Pons (tissue), 1 donor: ENCODE measurements at regions not wholly inside any gene's neighbourhood (a gene's known extent, or its start where the extent isn't known, plus 50 kb on each side); places are given as distances from the start of the nearest gene placed in this dataset.

ENCODE experiments used
- DNase-seq: peaks from one replicate; pipeline ENCODE4 v3.0.0-alpha.2; 2016; ENCODE audit warnings: low spot score

DNA sequence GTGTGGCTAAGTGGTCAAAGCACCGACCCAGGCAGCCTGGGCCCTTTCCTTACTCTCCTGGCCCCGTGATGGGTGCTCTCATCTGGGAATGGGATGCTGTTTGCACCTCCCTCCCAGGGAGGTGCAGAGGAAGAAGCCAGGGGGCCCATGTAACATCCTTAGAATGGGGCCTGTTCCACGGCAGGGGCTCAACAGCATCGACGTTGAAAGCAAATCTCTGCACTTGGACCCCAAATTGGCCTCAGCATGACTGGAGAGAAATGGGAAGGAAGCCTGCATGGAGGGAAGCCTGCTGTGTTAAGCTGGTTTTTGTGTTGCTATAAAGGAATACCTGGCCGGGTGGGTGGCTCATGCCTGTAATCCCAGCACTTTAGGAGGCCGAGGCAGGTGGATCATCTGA lies 1288.4 kb downstream of the TBC1D22A start:
- no peak for DNase-seq

DNA sequence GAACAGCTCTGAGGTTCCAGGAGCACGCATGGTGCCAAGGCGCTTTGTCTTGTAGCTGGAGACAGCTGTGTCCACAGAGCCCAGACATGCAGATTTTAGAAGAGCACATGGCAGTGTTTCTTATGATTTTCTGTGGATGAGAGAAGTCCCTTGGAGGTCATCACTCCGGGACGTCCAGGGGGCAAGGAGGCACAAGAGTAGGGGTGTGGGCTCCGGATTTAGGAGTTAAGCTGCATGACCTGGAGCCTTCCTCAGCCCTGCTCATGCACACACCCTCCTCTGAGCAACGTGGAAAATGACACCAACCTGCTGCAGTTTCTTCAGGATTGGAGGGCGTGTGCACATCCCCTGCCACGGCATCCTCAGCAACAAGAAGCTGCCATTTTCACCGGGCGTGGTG lies 1286.7 kb downstream of the TBC1D22A start:
- DNase-seq = no peak

GRCh38 chr22:48047722-48048500 lies 1285.5 kb downstream of the TBC1D22A start:
- no peak for DNase-seq

- no peak for DNase-seq
Measured at GRCh38 chr22:48045369-48045768, 1282.9 kb downstream of the TBC1D22A start.

DNA sequence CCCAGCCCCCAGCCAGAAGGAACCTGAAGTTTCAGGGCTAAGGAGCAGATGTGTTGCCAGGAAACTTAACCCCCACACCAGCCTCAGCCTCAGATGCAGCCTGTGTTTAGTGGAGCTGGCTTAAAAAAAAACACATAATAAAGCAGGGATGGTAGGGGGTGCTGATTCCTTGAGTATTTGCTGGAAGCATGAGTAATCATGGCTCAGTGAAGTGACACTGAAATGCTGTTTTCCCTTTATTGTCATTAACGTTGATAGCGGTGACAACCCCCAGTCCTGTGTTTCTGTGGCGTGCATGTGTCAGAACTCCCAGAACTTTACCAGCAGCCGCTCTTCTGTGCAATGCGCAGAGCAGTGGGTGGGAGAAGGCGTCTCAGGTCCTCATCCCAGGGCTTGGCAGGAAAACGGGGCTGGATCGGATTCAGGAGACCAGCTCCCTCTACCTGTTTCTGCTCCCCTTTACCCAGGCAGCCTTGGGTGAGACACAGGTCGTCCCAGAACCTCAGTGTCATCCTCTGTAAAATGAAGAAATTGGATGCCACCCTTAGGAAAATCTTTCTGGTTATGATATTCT lies 1282.1 kb downstream of the TBC1D22A start:
- no peak for DNase-seq

DNA sequence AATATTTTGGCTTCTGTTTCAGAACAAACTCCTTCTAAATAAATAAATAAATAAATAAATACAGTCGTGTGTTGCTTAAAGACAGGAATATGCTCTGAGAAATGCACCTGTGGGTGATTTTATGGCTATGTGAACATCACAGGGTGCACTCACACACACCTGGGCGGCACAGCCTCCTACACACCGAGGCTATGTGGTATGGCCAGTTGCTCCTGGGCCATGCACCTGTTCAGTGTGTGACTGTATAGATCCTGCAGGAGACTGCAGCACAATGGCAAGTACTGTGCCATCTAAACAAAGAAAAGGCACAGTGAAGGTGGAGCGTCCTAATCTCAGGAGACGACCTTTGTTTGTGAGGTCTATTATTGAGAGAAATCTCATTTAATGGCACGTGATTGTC lies 1281.1 kb downstream of the TBC1D22A start:
- DNase-seq = no peak

- DNase-seq = no peak
Measured at GRCh38 chr22:48042621-48043395, 1280.4 kb downstream of the TBC1D22A start.

- DNase-seq = no peak
Measured at GRCh38 chr22:48039326-48039725, 1276.9 kb downstream of the TBC1D22A start.

- no peak for DNase-seq
Measured at GRCh38 chr22:48037618-48038017, 1275.2 kb downstream of the TBC1D22A start.

GRCh38 chr22:48035897-48036296 lies 1273.4 kb downstream of the TBC1D22A start:
- DNase-seq = no peak

DNA sequence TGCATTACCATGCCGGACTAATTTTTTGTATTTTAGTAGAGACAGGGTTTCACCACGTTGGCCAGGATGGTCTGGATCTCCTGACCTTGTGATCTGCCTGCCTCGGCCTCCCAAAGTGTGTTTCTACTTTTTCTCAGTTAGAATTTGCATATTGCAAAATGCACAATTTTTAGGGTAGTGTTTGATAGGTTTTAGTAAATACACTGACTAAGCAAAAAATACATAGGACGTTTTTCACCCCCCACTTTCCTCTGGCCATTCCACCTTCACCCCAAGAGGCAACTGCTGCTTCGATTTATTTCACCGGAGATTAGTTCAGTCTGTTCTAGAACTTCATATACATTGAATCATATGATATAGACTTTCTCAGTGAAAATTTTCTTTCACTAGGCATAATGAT lies 1269.1 kb downstream of the TBC1D22A start:
- no peak for DNase-seq

DNA sequence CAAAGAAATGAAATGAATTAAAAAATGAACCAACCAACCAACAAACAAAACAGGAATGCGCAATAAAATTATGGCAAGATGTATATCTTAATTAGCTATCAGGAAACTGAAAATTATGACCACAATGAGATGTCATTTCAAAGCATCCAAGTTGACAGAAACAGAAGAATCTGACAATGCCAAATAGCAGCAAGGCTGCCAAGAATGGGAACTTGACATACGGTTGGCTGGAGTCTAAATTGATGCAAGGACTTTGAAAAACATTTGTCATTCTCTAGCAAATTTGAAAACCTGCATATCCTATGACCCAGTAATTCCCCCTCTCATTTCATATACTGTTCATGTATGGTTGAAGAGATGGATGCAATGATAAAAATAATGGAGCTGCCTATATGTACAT lies 1262.6 kb downstream of the TBC1D22A start:
- DNase-seq = no peak

DNA sequence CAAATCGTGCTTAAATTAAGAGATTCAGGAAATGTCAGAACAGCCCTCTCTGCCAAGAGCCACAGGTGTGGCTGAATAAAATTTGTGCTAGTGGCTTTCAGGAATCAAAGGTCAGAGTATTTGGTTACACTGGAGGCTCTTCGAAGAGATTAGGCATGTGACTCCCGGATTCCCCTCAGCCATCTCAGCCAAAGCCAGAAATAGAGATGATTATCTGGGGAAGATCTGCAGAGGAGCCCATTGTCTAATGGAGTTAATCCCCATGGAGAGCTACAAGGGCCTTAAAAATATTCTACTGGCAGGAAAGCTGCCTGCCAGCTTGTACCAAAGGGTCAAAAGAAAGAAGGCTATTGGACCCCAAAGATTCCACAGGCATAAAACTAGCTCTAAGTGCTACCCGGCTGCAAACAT lies 1259.5 kb downstream of the TBC1D22A start:
- DNase-seq = no peak

DNA sequence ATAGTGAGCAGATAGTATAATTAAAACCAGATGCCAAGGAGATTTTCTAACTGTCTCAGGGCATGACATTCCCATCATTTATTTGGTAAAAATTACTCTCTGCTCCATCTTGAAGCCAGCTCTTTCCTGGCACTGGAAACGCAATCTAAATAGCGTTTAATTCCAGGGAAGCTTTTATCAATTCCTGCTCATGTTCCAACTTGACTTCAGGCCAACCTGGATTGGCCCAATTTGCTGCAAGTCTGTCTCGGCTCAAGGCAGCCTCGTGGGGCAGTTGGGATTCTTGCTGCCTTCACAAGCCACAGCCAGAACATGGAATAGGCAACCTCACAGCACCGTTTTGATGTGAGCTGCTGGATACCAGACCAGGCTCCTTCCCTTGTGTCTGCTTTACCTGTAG lies 1255.9 kb downstream of the TBC1D22A start:
- DNase-seq = no peak

- DNase-seq = no peak
Measured at GRCh38 chr22:48015701-48016100, 1253.3 kb downstream of the TBC1D22A start.

- DNase-seq = no peak
Measured at GRCh38 chr22:48004936-48005335, 1242.5 kb downstream of the TBC1D22A start.

- no peak for DNase-seq
Measured at GRCh38 chr22:48004038-48004437, 1241.6 kb downstream of the TBC1D22A start.

- DNase-seq = no peak
Measured at GRCh38 chr22:48001101-48001500, 1238.7 kb downstream of the TBC1D22A start.

GRCh38 chr22:47997612-47998011 lies 1235.2 kb downstream of the TBC1D22A start:
- no peak for DNase-seq

DNA sequence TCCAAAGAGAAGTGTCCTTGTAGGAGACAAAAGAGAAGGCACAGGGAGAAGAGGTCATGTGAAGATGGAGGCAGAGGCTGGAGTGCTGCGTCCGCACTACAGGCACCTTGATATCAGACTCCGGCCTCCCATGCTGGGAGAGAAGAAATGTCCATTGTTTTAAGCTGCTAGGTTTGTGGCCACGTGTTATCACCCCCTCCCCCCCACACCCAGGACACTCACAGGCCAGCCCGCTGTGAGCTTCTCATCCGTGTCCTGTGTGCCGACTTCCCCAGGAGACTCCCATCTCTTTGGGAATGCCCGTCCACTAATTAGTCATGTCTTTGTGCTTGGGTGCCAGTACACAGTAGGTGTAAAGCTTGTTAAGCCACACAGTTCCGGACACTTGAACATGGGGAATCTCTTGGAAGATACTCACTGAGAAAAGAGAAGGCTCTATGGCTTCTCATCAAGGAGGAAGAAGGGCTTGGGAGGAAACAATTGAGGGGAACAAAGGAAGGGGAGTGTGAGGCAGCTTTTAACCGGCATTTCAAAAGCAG lies 1234.7 kb downstream of the TBC1D22A start:
- no peak for DNase-seq

GRCh38 chr22:47996446-47996857 lies 1234.0 kb downstream of the TBC1D22A start:
- no peak for DNase-seq

- DNase-seq = no peak
Measured at GRCh38 chr22:47995718-47996117, 1233.3 kb downstream of the TBC1D22A start.

DNA sequence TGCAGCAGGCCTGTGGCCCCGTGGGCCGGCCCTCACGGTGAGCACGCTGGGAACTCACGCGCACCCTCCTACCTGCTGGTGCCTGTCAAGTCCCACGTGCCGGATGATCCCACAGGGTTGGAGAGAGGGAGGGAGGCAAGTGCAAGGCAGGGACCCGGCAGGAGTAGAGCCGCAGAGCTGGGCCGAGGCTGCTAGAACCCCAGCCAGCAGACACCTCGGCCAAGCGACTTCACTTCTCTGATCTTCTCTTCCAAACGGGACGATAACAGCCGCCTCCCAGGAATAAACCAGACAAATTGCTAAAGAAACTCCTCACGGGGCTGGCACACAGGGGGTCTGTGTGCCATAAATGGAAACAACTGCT lies 1232.8 kb downstream of the TBC1D22A start:
- no peak for DNase-seq
